H1 (cell line): ENCODE measurements at regions not wholly inside any gene's neighbourhood (a gene's known extent, or its start where the extent isn't known, plus 50 kb on each side); places are given as distances from the start of the nearest gene placed in this dataset.

Experiments used
- CTCF ChIA-PET: fragments of 300-600 bp; sonication (Branson Sonifier 250); formaldehyde crosslinking; loops from one replicate; lab custom pipeline; 2021; ENCODE audit not compliant: partially characterized antibody; lab: Charles Lee
- POLR2A ChIA-PET: fragments of 300-600 bp; sonication (Branson Sonifier 250); formaldehyde crosslinking; loops from one replicate; lab custom pipeline; 2021; ENCODE audit warnings: inconsistent platforms; ENCODE audit not compliant: partially characterized antibody; lab: Charles Lee
- DNase-seq, 2 experiments: peaks; one replicate each; pipeline versions ENCODE4 v3.0.0 to v3.0.0-alpha.2; 2010 to 2022; ENCODE audit warnings: low spot score in 2 of 2, low read depth in 1 of 2, mixed read lengths in 1 of 2
- FAIRE-seq: peaks from 2 replicates; lab custom pipeline; 2011; peaks lifted over from hg19 to GRCh38; lab: Jason Lieb, UNC
- H2AFZ ChIP-seq: 2 replicates; pipeline ENCODE4 v1.8.1; 2012; ENCODE audit warnings: low read length, inconsistent platforms
- H2AK5ac ChIP-seq: 2 replicates; pipeline ENCODE4 v1.6.1; 2013; ENCODE audit warnings: low read depth, low read length
- H2BK120ac ChIP-seq: replicated peaks from 2 replicates; pipeline ENCODE3; 2013; ENCODE audit warnings: low read depth, low read length, inconsistent platforms
- H2BK12ac ChIP-seq: 2 replicates; pipeline ENCODE4 v1.6.1; 2013; ENCODE audit warnings: low read depth, low read length
- H2BK15ac ChIP-seq: 2 replicates; pipeline ENCODE4 v1.6.1; 2013; ENCODE audit warnings: low read length
- H2BK20ac ChIP-seq: 2 replicates; pipeline ENCODE4 v1.6.1; 2013; ENCODE audit warnings: low read length
- H2BK5ac ChIP-seq: 2 replicates; pipeline ENCODE4 v1.6.1; 2013; ENCODE audit warnings: low read depth, low read length
- H3K14ac ChIP-seq: 2 replicates; pipeline ENCODE4 v1.6.1; 2013; ENCODE audit warnings: inconsistent platforms; ENCODE audit not compliant: insufficient read length
- H3K18ac ChIP-seq: 2 replicates; pipeline ENCODE4 v1.6.1; 2013; ENCODE audit warnings: low read length; ENCODE audit errors: extremely low read depth
- H3K23ac ChIP-seq: 2 replicates; pipeline ENCODE4 v1.6.1; 2013; ENCODE audit warnings: inconsistent platforms; ENCODE audit not compliant: insufficient read length
- H3K23me2 ChIP-seq: 2 replicates; pipeline ENCODE4 v1.6.1; 2013; ENCODE audit warnings: low read depth, low read length
- H3K27ac ChIP-seq: 2 replicates; pipeline ENCODE4 v1.6.1; 2011; ENCODE audit warnings: low read depth, low read length, inconsistent platforms
- H3K27me3 ChIP-seq, 4 experiments: replicated peaks in 1 of 4; 1 replicate in 1 of 4; 2 replicates in 3 of 4; pipeline versions ENCODE4 v1.6.1 to v1.8.1; 2011 to 2013; ENCODE audit warnings: low read length in 3 of 4, mild to moderate bottlenecking in 3 of 4, inconsistent platforms in 2 of 4, mixed read lengths in 2 of 4, moderate library complexity in 1 of 4; ENCODE audit not compliant: control insufficient read depth in 3 of 4, insufficient read depth in 3 of 4; ENCODE audit errors: extremely low read depth in 1 of 4
- H3K36me3 ChIP-seq, 4 experiments: 2 replicates each; pipeline versions ENCODE4 v1.6.1 to v1.8.1; 2011 to 2013; ENCODE audit warnings: mild to moderate bottlenecking in 4 of 4, low read length in 3 of 4, moderate library complexity in 2 of 4, control low read depth in 1 of 4, inconsistent platforms in 1 of 4; ENCODE audit not compliant: insufficient read depth in 4 of 4, control insufficient read depth in 2 of 4
- H3K4ac ChIP-seq: replicated peaks from 2 replicates; pipeline ENCODE3; 2013; ENCODE audit warnings: low read length, low read depth, mixed read lengths, inconsistent platforms; ENCODE audit not compliant: insufficient read length
- H3K4me1 ChIP-seq, 4 experiments: replicated peaks in 1 of 4; 1 replicate in 1 of 4; 2 replicates in 3 of 4; pipeline versions ENCODE4 v1.6.1 to v1.8.1; 2011 to 2013; ENCODE audit warnings: low read length in 3 of 4, inconsistent platforms in 2 of 4, mixed read lengths in 1 of 4; ENCODE audit not compliant: insufficient read depth in 4 of 4, control insufficient read depth in 3 of 4
- H3K4me2 ChIP-seq, 2 experiments: 2 replicates each; pipeline versions ENCODE4 v1.6.1 to v1.8.1; 2011 to 2013; ENCODE audit warnings: low read depth in 2 of 2, low read length in 2 of 2, control low read depth in 1 of 2, inconsistent platforms in 1 of 2, mild to moderate bottlenecking in 1 of 2; ENCODE audit not compliant: insufficient read depth in 1 of 2
- H3K4me3 ChIP-seq, 4 experiments: fragments of 200-600, 300-600 bp in 1 of 4; sonication (generic), shearing (Covaris generic), sonication (Bioruptor Twin) in 1 of 4; 2 replicates each; pipeline versions ENCODE4 v1.5.1 to v1.8.1; 2011 to 2016; ENCODE audit warnings: low read length in 4 of 4, low read depth in 3 of 4, control low read depth in 2 of 4, inconsistent platforms in 2 of 4, mild to moderate bottlenecking in 2 of 4, mixed read lengths in 1 of 4, moderate library complexity in 1 of 4; ENCODE audit not compliant: insufficient read depth in 2 of 4; ENCODE audit errors: extremely low read depth in 1 of 4
- H3K56ac ChIP-seq: replicated peaks from 2 replicates; pipeline ENCODE3; 2013; ENCODE audit warnings: low read depth, mild to moderate bottlenecking, mixed read lengths, low read length, inconsistent platforms; ENCODE audit not compliant: insufficient read length
- H3K79me1 ChIP-seq: 2 replicates; pipeline ENCODE4 v1.6.1; 2013; ENCODE audit warnings: low read depth, low read length, control low read depth
- H3K79me2 ChIP-seq, 2 experiments: 2 replicates each; pipeline versions ENCODE4 v1.6.1 to v1.8.1; 2012 to 2013; ENCODE audit warnings: low read length in 2 of 2, mild to moderate bottlenecking in 2 of 2, inconsistent platforms in 1 of 2; ENCODE audit not compliant: insufficient read depth in 2 of 2, control insufficient read depth in 1 of 2
- H3K9ac ChIP-seq, 4 experiments: replicated peaks in 1 of 4; 1 replicate in 1 of 4; 2 replicates in 3 of 4; pipeline versions ENCODE4 v1.6.1 to v1.8.1; 2011 to 2013; ENCODE audit warnings: low read depth in 3 of 4, low read length in 3 of 4, control low read depth in 2 of 4, mild to moderate bottlenecking in 2 of 4, moderate library complexity in 2 of 4, inconsistent platforms in 1 of 4; ENCODE audit errors: extremely low read depth in 1 of 4
- H3K9me3 ChIP-seq, 2 experiments: 2 replicates each; pipeline versions ENCODE4 v1.6.1 to v1.8.1; 2012 to 2013; ENCODE audit warnings: mild to moderate bottlenecking in 2 of 2, moderate library complexity in 2 of 2, control low read depth in 1 of 2, inconsistent platforms in 1 of 2, low read depth in 1 of 2, low read length in 1 of 2, mixed read lengths in 1 of 2; ENCODE audit not compliant: insufficient read depth in 2 of 2
- H4K20me1 ChIP-seq, 2 experiments: replicated peaks in 1 of 2; 2 replicates each; pipeline versions ENCODE3 to v1.8.1; 2011 to 2013; ENCODE audit warnings: inconsistent platforms in 2 of 2, low read length in 2 of 2, mild to moderate bottlenecking in 1 of 2; ENCODE audit not compliant: insufficient read depth in 2 of 2, control insufficient read depth in 1 of 2
- H4K5ac ChIP-seq: 2 replicates; pipeline ENCODE4 v1.6.1; 2013; ENCODE audit warnings: low read length, low read depth, mixed read lengths, inconsistent platforms; ENCODE audit not compliant: insufficient read length
- H4K8ac ChIP-seq: 2 replicates; pipeline ENCODE4 v1.8.0; 2013; ENCODE audit warnings: mild to moderate bottlenecking, moderate library complexity, low read length, inconsistent platforms; ENCODE audit not compliant: insufficient read depth; ENCODE audit errors: extremely low read depth
- H4K91ac ChIP-seq: replicated peaks from 2 replicates; pipeline ENCODE3; 2013; ENCODE audit warnings: low read length, mixed read lengths, inconsistent platforms; ENCODE audit not compliant: insufficient read length
- ASH2L ChIP-seq: fragments of 200-600, 300-600 bp; sonication (generic); IDR thresholded peaks from one replicate; pipeline ENCODE4 v1.7.1; 2017; ENCODE audit warnings: low read length
- EP300 ChIP-seq, 2 experiments: IDR thresholded peaks; 1 replicate in 1 of 2; 2 replicates in 1 of 2; pipeline ENCODE4 v1.6.1; 2011 to 2012; ENCODE audit warnings: low read depth in 2 of 2, low read length in 2 of 2, mild to moderate bottlenecking in 2 of 2, borderline replicate concordance in 1 of 2, inconsistent platforms in 1 of 2, moderate library complexity in 1 of 2
- WGBS, 2 experiments: shearing (Covaris generic) in 1 of 2; methylation state at CpG; one replicate each; pipeline versions ENCODE4 v1.1.6 to v1.1.7; 2013 to 2015; ENCODE audit warnings: low lambda C conversion rate in 2 of 2, mixed read lengths in 2 of 2, inconsistent platforms in 1 of 2, low coverage in 1 of 2, missing lambda C conversion rate in 1 of 2; ENCODE audit not compliant: insufficient replicate concordance in 2 of 2, insufficient coverage in 1 of 2, insufficient read length in 1 of 2; ENCODE audit errors: extremely low coverage in 1 of 2, missing lambda C conversion rate in 1 of 2; 5-methylcytosine and 5-hydroxymethylcytosine counted together

- no peaks in the 10 kb centered on the region for H3K27me3 ChIP-seq
- TF ChIP-seq EP300 (IDR thresholded peaks at IDR 0.05; ENCODE audit: borderline replicate concordance in 1 of 2, low read depth in 2 of 2, low read length in 2 of 2) (no peak), ASH2L (no peak)
These were observed 318.9 kb downstream of the IPMK start for GRCh38 chr10:57948796-57949195.

More at GRCh38 chr10:57948796-57949195, 318.9 kb downstream of the IPMK start:
- Histone ChIP-seq H3K4me3 (no peak overlapping the region), H3K36me3 (no peaks in the 10 kb centered on the region), H3K23me2 (no peaks in the 10 kb centered on the region), H3K27ac (no peak overlapping the region), H3K18ac (no peak overlapping the region), H2BK15ac (no peak overlapping the region), H4K8ac (no peak overlapping the region), H2BK120ac (no peak overlapping the region), H2AFZ (no peak overlapping the region), H3K79me1 (no peaks in the 10 kb centered on the region), H3K9ac (no peak overlapping the region), H2BK20ac (no peak overlapping the region), H4K20me1 (no peaks in the 10 kb centered on the region), H3K4me2 (no peak overlapping the region), H4K91ac (no peak overlapping the region), H3K23ac (no peak overlapping the region), H3K56ac (no peak overlapping the region), H2BK12ac (no peak overlapping the region), H3K4ac (no peak overlapping the region), H4K5ac (no peak overlapping the region), H2BK5ac (no peak overlapping the region), H2AK5ac (no peak overlapping the region), H3K9me3 (peaks cover 2 to 3% of the 10 kb centered on the region in 2 experiments; a peak in 1 of 4 replicates), H3K4me1 (no peaks in the 10 kb centered on the region), H3K79me2 (no peaks in the 10 kb centered on the region), H3K14ac (no peak overlapping the region)
- POLR2A ChIA-PET, result no interaction called here
- WGBS, 2 experiments, result 94% methylated on average over 2 of the region's 2 CpGs; no CpG with 5 or more reads in 1 of the 2 experiments
- CTCF ChIA-PET, result no interaction called here
- DNase-seq (no peak), FAIRE-seq (no peak)
